ENCODE measurements at regions not wholly inside any gene's neighbourhood (a gene's known extent, or its start where the extent isn't known, plus 50 kb on each side); places are given as distances from the start of the nearest gene placed in this dataset.

DNA sequence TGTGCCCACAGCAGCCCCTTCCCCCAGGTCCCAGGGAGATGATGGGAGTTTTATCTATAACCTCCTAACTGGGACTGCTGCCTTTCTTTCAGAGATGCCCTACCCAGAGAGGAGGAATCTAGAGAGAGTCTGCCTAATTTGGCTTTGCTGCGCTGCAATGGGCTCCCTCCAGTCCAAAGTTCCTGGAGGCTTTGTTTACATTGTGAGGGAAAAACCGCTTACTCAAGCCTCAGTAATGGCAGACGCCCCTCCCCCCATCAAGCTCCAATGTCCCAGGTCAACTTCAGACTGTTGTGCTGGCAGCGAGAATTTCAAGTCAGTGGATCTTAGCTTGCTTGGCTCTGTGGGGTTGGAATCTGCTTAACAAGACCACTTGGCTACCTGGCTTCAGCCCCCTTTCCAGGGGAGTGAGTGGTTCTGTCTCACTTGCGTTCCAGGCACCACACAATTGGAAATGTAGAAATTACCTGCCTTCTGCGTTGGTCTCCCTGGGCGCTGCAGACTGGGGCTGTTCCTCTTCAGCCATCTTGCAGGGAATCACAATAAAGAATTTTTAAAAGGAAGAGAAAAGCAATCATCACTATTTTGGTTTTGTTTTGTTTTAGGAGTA, 262.5 kb downstream of the FOXG1 start:
- no peaks in the 10 kb centered on the region for H3K27me3 ChIP-seq (ENCODE audit: low read depth, low read length)
- H3K9me3 ChIP-seq (ENCODE audit: insufficient read depth, low read length) = no peaks in the 10 kb centered on the region; the same call in 1 of the 2 replicates
- no peak overlapping the region for H3K4me2 ChIP-seq (ENCODE audit: low read length)
- no peaks in the 10 kb centered on the region for H3K4me1 ChIP-seq (ENCODE audit: low read length)
- TF ChIP-seq, protein P1, sequence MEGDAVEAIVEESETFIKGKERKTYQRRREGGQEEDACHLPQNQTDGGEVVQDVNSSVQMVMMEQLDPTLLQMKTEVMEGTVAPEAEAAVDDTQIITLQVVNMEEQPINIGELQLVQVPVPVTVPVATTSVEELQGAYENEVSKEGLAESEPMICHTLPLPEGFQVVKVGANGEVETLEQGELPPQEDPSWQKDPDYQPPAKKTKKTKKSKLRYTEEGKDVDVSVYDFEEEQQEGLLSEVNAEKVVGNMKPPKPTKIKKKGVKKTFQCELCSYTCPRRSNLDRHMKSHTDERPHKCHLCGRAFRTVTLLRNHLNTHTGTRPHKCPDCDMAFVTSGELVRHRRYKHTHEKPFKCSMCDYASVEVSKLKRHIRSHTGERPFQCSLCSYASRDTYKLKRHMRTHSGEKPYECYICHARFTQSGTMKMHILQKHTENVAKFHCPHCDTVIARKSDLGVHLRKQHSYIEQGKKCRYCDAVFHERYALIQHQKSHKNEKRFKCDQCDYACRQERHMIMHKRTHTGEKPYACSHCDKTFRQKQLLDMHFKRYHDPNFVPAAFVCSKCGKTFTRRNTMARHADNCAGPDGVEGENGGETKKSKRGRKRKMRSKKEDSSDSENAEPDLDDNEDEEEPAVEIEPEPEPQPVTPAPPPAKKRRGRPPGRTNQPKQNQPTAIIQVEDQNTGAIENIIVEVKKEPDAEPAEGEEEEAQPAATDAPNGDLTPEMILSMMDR (IDR thresholded peaks at IDR 0.05; ENCODE audit: low read depth, low read length) = no peak
- TF ChIP-seq EZH2phosphoT487 (IDR thresholded peaks at IDR 0.05; ENCODE audit: low read depth) = no peak
- H3K36me3 ChIP-seq (replicated peaks; ENCODE audit: low read depth, low read length) = no peaks in the 10 kb centered on the region
- no peak overlapping the region for H2AFZ ChIP-seq (ENCODE audit: low read depth, low read length)
- no peak overlapping the region for H3K4me3 ChIP-seq (ENCODE audit: low read length)
- no peak overlapping the region for H3K27ac ChIP-seq (ENCODE audit: low read length)
- no peaks in the 10 kb centered on the region for H4K20me1 ChIP-seq (ENCODE audit: insufficient read depth, low read length)
- H3K79me2 ChIP-seq (ENCODE audit: low read length) = no peaks in the 10 kb centered on the region
- no peak overlapping the region for H3K9ac ChIP-seq (ENCODE audit: low read length)

DNA sequence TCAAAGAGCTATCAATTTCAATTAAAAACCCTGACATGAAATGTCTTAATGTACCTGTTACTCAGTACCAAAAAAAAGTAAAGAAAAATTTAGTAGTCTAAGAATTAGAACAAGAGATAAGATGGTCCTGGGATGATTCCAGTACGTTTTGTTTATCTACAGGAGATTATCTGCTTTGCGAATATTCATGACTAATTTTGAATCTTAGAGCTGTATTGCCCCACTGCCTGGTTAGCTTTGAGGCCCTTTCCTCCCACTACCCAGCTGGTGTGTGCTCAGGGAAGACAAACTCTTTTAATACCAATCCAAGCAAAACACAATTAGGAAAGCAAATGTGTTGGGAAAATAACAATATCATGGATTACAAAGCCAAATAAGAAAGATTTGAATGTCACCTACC, 263.5 kb downstream of the FOXG1 start:
- H3K4me1 ChIP-seq (ENCODE audit: low read length) = no peaks in the 10 kb centered on the region
- TF ChIP-seq, protein P1 (IDR thresholded peaks at IDR 0.05; ENCODE audit: low read depth, low read length) = no peak
- no peak for TF ChIP-seq EZH2phosphoT487 (IDR thresholded peaks at IDR 0.05; ENCODE audit: low read depth)
- no peak overlapping the region for H3K9ac ChIP-seq (ENCODE audit: low read length)
- no peak overlapping the region for H3K27ac ChIP-seq (ENCODE audit: low read length)
- H3K9me3 ChIP-seq (ENCODE audit: insufficient read depth, low read length) = no peaks in the 10 kb centered on the region; the same call in 1 of the 2 replicates
- no peaks in the 10 kb centered on the region for H4K20me1 ChIP-seq (ENCODE audit: insufficient read depth, low read length)
- H3K4me3 ChIP-seq (ENCODE audit: low read length) = no peak overlapping the region
- no peak overlapping the region for H3K4me2 ChIP-seq (ENCODE audit: low read length)
- no peaks in the 10 kb centered on the region for H3K27me3 ChIP-seq (ENCODE audit: low read depth, low read length)
- H2AFZ ChIP-seq (ENCODE audit: low read depth, low read length) = no peak overlapping the region
- H3K79me2 ChIP-seq (ENCODE audit: low read length) = no peaks in the 10 kb centered on the region
- H3K36me3 ChIP-seq (replicated peaks; ENCODE audit: low read depth, low read length) = no peaks in the 10 kb centered on the region

DNA sequence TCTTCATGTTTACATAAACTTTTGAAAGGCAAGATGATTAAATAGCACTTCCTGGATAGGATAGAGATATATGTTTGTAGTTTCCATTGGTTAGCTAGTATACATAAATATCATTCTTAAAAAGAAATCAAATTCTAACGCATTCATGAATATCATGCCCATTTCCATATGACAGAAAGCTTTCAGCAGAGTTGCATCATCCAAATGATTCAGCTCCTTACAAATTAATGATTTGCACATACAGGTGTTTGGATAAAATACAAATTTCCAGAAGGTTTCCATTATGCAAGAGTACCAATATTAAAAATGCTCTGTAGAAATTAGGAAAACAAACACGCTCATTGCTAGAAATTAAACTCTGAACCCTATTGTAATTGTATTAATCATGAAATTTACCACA, 264.4 kb downstream of the FOXG1 start:
- Histone ChIP-seq H4K20me1 (ENCODE audit: insufficient read depth, low read length) (no peaks in the 10 kb centered on the region), H3K4me3 (ENCODE audit: low read length) (no peak overlapping the region), H3K4me1 (ENCODE audit: low read length) (no peaks in the 10 kb centered on the region), H2AFZ (ENCODE audit: low read depth, low read length) (no peak overlapping the region), H3K4me2 (ENCODE audit: low read length) (no peak overlapping the region), H3K79me2 (ENCODE audit: low read length) (no peaks in the 10 kb centered on the region), H3K9me3 (ENCODE audit: insufficient read depth, low read length) (no peaks in the 10 kb centered on the region; the same call in 1 of the 2 replicates), H3K9ac (ENCODE audit: low read length) (no peak overlapping the region), H3K36me3 (replicated peaks; ENCODE audit: low read depth, low read length) (no peaks in the 10 kb centered on the region), H3K27me3 (ENCODE audit: low read depth, low read length) (no peaks in the 10 kb centered on the region), H3K27ac (ENCODE audit: low read length) (no peak overlapping the region)
- TF ChIP-seq EZH2phosphoT487 (IDR thresholded peaks at IDR 0.05; ENCODE audit: low read depth) = no peak
- TF ChIP-seq, protein P1 (IDR thresholded peaks at IDR 0.05; ENCODE audit: low read depth, low read length) = no peak

DNA sequence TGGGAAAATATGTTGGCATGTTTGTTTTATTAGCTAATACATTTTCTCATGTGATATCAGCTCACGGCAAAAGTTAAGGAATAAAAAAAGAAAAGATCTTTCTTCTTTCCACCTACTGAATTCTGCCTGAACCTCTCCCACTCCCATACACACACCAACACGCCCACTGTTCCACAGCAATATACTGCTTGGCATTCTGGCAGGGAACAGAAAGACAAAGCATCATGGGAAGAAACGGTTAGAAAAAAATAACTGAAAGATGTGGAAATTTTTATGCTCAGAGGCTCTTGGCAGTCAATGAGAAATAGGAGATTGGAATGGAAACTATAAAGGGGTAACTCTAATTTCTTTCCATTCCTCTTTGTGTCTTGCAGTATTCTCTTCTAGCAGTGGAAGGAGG, 268.5 kb downstream of the FOXG1 start:
- H3K27ac ChIP-seq (ENCODE audit: low read length) = no peak overlapping the region
- no peaks in the 10 kb centered on the region for H4K20me1 ChIP-seq (ENCODE audit: insufficient read depth, low read length)
- H3K9me3 ChIP-seq (ENCODE audit: insufficient read depth, low read length) = no peaks in the 10 kb centered on the region
- no peaks in the 10 kb centered on the region for H3K36me3 ChIP-seq (replicated peaks; ENCODE audit: low read depth, low read length)
- no peaks in the 10 kb centered on the region for H3K79me2 ChIP-seq (ENCODE audit: low read length)
- H3K4me2 ChIP-seq (ENCODE audit: low read length) = no peak overlapping the region
- no peak overlapping the region for H3K9ac ChIP-seq (ENCODE audit: low read length)
- no peaks in the 10 kb centered on the region for H3K4me1 ChIP-seq (ENCODE audit: low read length)
- TF ChIP-seq, protein P1 (IDR thresholded peaks at IDR 0.05; ENCODE audit: low read depth, low read length) = no peak
- no peak overlapping the region for H2AFZ ChIP-seq (ENCODE audit: low read depth, low read length)
- H3K27me3 ChIP-seq (ENCODE audit: low read depth, low read length) = no peaks in the 10 kb centered on the region
- no peak overlapping the region for H3K4me3 ChIP-seq (ENCODE audit: low read length)

Data from OCI-LY3 (cell line).